ENCODE measurements at regions not wholly inside any gene's neighbourhood (a gene's known extent, or its start where the extent isn't known, plus 50 kb on each side); places are given as distances from the start of the nearest gene placed in this dataset.
"Not testable (repeated sequence)": the region's sequence is repeated elsewhere in the genome, so short reads cannot be mapped to it uniquely, and the experiment has no call there.

DNA sequence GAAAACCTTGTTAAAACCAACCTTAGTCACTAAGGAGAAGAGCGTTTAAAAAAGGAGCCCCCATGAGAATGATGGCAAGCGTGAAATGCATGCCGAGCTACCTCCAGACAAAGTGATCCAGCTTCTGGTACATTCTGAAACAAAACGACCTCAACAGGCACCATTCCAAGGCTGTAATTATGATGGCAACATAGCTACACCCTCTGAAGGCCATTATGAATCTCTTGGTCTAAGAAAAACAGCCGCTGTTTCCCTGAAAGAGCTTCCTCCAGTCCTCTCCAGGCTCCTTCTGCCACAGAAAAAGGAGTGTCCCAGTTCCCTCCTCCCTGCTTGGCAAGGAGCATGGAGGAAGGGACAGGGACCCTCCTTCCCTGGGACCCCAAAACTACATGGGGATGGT, 50.0 kb upstream of the ABLIM1 start:
- no peak for DNase-seq

DNA sequence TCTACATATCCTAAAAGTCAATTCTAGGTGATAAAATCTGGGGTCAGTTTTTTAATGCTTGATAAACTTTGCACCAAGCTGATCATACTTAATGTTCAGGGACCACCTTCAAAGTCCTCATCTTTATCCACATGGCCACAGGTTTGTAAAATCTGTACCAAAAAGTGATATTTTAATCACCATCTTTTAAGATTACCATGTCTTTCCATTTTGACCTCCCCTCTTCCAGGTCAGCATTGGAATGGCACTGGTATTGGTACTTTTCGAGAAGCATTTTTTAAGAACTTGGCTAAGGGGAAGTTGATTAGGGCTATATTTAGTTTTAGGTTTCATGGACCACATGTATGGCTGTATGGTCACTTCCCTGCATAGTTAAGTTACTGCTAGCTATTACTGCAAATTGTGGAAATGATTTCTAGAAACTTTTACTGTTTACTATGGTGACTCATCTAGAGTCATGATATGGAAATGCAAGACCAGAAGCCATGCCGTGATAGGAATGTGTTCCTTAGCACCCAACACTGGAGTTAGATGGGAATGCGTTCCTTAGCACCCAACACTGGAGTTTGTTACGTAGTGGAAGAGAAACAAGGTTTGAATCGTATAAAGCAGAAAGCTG, 50.8 kb upstream of the ABLIM1 start:
- peak; percentile 31 to 63 for DNase-seq

DNA sequence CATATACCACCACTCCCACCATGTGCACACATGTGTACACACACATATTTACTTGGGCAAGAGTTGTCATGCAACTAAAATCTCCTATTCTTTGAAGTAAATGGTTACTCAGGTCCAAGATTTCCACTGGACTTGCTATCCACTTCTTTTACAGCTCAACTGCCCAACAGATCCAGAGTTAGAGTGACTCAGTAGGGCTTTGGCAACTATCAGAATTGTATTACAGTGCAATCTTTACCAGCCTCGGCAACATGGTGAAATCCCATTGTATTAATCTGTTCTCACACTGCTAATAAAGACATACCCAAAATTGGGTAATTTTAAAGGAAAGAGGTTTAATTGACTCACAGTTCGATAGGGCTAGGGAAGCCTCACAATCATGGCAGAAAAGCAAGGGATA, 51.9 kb upstream of the ABLIM1 start:
- no peak for DNase-seq

DNA sequence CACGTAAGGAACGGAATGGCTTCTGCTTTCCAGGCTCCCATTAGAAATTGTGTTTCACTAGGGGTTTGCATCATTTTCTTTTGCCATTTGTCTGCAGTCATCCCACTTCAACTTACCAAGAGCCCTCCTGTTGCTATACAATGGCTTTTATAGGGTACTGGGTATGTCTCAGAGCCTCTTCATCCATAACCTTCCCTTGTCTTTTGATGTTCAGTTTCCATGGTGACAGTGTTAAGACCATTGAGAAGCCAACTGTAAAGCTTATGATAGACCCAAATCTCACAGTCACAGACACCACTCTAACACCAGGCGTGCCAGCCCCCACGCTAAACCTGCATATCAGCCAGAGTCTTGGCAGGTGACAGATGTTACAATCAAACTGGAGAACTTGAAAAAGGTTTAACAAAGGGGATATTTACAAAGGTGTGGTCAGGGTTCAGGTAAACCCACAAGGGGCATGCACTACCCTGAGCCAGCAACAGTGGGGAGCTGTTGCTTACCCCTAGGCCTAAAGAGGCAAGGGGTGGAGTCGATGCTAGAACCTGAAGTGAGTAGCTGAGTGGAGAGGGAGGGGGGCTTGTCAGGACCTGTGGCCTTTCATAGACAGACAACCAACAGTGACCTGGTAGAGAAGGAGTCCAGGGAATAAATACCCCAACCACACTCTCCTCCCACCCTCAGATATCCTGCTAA, 53.2 kb upstream of the ABLIM1 start:
- no peak for DNase-seq

DNA sequence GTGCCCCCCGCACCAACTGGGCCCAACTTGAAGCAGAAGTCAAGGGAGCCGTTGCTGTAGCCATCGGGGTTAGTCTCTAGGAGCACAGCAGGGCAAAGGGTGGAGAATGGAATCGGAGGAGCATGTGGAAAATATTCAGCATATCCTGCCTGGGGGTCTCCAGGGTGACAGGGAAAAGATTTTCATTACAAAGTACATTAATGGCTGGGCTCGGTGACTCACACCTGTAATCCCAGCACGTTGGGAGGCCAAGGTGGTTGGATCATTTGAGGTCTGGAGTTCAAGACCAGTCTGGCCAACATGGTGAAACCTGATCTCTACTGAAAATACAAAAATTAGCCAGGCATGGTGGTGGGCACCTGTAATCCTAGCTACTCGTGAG, 53.8 kb upstream of the ABLIM1 start:
- no peak for DNase-seq

DNA sequence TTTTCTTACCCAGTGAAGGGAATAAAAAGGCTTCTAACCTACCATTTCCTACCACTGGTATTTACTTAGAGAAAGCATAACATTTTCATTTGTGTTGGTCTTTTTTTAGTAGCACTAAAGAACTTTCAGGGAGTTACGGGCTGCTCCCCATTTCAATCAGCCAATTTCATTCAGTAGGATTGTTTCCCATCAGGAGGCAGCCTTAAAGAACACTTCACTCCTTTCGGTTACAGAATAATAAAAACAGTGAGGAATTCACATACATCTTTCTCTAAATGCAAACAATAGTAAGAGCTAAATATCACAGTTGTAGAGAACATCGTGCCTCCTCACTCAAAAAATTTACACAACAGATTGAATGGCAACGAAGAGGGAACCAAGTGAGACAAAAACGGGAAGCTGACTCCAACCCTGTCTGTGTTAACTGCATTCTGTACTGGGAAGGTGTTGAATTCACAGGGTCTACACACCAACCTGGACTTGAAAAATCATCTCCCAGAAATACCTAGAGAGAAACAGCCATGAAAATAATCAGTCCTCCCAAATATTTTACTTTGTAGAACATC, 55.5 kb upstream of the ABLIM1 start:
- DNase-seq, result no peak

DNA sequence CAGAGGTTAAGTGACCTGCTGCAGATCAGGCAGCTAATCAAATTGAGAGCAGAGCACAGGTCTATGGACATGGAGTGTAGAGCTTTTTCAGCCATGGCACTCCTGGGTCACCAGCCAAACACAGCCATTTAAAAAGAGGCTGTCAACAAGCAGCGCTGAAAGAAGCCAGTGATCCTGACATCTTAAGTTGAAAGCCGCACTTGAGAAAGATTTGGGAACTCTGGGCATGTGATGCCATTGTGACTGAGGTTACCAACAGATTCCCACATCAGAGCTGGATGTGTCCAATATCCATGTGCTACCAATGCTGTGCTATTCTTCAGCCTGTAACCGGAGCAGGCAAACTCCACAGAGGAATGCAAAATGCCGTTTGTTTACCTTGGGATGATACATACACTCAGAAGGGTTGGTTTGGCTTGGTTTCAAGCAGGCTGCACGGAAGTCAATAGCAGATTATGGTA, 56.2 kb upstream of the ABLIM1 start:
- DNase-seq, result no peak

DNA sequence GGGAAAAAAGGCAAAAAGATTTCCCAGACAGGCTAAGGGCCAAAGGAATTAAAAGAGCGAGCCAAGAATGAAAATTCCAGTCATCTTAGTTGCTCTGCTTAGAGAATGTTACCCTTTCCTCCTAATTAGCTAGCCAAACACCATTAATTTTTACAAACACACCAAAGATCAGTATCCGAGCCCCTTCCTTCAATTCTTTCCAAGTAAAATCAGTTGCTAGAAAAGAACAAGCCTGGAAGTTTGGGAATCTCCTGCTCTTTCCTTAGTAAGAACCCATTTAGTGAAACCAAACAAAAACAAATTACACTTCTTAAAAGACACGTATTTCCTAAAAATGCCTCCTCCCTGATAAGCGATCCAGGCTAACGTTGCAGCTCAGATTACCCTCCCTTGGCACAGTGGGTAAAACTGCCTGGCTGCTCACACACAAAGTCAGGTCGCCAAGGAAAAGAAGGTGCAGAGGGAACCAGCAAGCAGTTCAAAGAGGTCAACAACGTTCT, 57.1 kb upstream of the ABLIM1 start:
- DNase-seq, result no peak

DNA sequence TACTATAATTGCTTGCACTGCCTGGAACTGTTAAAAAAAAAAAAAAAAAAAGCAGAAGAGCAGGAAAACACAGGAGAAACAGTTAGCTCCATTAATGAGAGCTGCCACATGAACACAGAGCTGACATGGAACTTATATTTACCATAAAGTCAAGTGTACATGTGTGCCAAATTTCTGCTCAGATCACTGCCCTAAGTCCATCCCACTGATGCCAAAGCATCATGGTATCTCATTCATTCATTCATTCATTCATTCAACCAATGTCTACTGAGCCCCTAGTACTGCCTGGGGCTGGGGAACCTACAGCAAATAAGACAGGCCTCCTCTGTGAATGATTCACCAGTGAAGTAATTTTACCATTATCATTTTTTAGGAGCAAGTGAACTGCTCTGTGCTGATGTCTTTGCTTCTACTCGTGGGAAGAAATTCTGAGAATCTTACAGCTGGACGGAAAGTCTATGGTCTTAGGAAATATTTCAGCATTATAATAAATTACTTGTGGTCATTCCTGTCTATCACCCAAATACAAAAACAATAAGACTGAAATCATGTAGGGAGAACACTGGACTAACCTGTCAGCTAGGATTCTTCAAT, 58.8 kb upstream of the ABLIM1 start:
- DNase-seq, result no peak

DNA sequence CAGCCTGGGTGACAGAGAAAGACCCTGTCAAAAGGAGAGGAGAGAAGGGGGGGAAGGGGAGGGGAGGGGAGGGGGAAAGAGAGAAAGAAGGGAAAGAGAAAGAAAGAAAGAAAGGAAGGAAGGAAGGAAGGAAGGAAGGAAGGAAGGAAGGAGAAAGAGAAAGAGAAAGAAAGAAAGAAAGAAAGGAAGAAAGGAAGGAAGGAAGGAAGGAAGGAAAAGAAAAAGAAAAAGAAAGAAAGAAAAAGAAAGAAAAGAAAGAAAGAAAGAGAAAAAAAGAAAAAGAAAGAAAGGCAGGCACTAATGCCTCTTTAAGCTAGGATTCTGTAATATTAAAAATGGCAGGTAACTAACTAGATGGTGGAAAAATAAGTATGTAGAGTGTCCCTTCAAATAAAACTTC, 59.8 kb upstream of the ABLIM1 start:
- DNase-seq, result not testable (repeated sequence)

DNA sequence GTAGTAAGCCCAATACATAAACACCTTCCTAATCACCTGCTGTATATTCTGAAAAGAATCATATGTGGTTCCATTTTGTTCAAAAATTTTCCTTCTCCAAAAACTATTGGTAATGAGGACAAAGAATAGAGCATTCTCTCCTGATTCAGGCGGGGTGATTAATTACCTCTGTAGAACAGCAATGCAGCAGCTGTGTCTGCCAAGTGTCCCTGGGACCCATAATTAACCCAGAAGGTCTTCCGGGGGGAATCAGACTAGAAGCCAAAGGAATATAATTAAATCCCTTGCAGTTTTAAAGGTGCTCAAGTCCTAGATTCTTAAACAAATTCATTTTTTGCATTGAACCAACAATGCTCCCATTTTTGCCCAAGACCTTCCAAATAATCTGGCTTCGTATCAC, 60.3 kb upstream of the ABLIM1 start:
- no peak for DNase-seq

DNA sequence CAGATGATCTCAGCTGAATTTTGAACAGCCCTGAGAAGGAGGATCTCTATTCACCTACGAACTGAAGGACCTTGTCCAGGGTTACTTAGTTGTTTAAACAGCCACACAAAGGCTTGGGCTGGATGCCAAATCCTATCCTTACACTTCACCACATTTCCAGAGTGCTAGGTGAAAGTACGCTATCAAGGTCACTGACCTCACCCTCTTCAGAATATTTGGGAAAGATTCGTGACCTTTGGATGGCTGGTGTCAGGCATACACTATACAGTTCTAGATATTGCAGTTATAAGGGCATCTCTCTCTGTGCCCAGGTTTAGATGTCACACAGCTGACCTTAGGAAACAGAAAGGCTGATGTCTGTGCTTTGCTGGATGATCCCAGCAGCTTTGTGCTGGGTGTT, 61.2 kb upstream of the ABLIM1 start:
- no peak for DNase-seq

DNA sequence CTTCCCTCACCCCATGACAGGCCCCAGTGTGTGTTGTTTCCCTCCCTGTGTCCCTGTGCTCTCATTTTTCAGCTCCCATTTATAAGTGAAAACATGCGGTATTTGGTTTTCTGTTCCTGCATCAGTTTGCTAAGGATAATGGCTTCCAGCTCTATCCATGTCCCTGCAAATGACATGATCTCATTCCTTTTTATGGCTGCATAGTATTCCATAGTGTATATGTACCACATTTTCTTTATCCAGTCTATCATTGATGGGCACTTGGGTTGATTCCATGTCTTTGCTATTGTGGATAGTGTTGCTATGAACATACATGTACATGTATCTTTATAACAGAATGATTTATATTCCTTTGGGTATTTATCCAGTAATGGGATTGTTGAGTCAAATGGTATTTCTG, 61.9 kb upstream of the ABLIM1 start:
- DNase-seq, result not testable (repeated sequence)

DNA sequence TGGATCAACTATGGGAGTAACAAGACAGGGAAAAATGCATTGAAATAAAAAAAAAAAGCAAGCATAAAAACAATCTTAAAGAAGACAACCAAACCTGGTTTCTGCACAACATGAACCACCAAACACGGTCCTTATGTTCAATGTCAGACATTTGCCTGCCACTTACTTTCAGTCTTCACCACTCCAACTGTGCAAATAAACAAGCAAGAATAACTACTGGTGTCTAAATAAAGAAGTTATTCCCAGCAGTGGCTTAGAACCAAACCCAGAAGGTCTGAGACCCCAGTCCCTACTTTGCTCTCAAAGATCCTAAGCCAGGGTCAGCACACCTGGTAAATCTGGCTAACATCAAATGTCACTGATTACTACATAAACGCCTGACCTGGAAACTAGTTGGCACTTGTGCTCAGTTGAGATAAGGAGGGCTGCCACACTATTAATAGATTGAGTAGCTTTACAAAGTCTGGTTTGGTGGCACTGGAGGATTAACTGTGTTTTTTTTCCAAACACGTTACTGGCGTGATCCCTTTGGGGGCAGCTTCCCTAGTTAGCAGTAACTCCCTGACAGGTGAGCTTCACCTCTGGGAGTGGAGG, 62.7 kb upstream of the ABLIM1 start:
- no peak for DNase-seq

DNA sequence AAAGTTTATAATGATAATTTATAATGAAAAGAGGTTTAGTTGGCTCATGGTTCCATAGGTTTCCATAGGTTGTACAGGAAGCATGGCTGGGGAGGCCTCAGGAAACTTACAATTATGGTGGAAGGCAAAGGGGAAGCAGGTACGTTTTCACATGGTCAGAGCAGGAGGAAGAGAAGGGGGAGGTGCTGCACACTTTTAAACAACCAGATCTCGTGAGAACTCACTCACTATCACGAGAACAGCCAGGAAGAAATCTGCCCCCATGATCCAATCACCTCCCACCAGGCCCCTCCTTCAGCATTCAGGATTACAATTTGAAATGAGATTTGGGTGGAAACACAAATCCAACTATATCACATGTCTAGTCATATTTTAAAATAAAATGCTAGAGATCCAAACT, 64.1 kb upstream of the ABLIM1 start:
- DNase-seq, result not testable (repeated sequence)

DNA sequence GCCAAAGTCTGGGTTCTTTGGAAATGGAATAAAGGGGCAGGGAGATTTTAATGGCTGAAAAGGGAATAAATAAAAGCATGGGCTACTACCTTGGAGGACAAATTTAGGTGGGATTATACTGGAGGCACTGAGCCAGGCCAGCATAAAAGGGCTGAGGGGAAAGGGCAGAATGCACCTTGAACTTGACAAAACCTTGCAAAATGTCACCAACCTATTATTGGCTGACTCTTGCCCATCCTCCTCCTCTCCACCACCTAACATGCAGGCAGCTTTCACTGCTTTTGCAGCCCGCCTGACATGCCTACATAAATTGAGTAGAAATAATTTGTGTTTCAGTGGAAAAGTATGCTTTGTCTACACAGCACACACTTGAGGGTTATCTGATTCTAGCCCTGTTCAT, 65.3 kb upstream of the ABLIM1 start:
- DNase-seq, result no peak

DNA sequence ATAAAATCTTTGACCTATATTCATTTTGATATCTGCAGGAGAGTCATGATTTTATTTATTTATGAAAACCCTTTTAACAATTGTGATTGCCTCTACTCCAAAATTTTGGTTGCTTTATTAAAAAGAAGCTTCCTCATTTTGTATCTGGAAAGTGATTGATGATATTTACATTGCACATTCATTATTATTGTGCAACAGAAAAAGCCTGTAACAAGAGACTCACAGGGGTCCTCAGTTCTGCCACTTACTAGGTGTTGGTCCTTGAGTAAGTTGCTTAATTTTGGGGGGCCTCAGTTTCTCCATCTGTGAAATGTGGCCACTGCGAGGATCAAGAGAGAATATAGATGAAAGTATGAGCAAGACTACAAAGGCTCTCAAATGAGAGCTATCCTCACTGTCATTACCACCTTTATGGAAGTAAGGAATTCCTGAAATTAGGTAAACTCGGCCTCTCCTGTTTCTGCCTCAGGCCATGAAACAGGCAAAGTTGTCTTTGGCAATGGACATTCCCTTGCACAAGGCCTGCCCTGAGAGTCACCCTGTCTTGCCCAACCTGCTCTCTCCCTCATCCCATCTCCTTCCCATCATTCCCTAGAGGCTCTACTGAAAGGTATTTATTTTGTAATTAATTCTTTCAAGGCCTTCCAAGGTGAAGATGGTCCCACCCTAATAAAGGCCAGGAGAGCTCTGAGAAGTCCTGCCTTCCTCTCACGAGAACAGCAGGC, 66.1 kb upstream of the ABLIM1 start:
- DNase-seq, result no peak

DNA sequence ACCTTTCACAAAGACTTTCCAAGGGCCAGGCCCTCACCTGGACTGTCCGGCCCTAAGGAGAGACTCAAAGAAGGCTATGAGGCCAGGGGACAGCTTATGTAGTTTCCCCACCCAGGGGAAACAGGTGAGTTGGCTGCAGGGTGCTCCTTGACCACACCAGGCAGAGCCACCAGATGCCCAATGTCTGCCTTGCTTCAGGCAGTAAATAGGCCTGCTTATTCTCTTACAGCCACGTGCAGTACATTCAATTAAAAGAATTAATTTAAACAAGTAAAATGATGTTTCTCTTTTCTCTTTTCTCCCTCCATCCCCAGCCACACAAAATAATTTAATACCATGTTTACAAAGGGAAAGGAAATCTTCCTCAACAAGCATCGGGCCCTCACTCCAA, 66.6 kb upstream of the ABLIM1 start:
- no peak for DNase-seq

DNA sequence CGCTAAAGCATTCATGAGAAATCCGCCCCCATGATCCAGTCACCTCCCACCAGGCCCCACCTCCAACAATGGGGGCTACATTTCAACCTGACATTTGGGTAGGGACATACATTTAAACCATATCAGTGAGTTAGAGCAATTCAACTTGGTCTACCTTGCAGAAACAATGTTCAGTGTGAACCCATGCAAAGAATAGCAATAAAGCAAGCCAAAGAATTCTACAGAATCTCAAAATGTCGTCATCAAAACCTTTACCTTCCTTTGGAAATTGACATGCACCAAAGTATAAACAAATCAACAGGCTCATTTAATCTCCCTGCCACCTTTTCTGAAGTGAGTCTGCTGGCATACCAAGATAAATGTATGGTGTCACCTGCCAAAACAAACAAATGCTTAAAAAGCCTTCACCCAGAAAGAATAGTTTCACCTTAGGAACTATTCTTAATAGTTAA, 68.8 kb upstream of the ABLIM1 start:
- DNase-seq, result no peak

DNA sequence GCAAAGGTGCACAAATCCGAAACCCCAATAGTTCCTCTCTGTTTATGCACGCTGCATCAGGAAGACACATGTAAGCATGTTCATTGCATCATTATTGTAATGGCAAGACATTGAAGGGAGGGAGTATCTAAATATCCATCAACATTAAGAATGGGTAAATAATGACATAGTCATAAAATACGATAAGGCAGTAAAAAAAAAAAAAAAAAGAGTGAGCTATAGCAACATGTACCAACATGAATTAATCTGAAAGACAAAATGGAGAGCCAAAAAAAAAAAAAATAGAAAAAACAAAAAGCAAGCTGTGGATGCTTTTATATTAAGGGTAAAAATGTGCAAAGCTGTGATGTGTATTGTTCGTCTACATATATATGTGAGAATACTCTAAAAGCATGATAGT, 70.2 kb upstream of the ABLIM1 start:
- DNase-seq, result no peak

DNA sequence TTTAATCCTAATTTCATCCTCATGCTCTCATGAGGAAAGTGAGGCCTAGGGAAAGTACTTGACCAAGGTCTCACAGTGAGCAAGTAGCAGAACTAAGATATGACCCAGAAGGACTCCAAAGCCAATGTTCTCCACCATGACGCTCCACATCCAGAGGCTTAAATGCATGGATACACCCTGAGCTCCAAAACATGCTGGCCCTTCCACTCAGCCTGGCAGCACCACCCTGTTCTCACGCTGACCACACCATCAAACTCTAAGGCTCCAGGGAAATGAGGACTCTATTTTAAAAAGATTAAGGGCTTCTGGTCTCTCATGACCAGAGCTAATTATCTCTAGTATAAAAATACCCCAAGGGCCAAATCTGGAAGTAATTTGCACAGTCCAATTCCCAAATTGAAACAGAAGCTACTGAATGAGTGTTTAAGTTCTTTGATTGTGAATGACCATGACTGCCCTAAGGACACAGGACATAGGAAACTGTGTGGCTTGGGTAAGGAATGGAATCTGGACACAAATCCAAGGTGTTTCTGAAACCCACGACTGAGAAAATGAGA, 71.1 kb upstream of the ABLIM1 start:
- DNase-seq, result no peak

DNA sequence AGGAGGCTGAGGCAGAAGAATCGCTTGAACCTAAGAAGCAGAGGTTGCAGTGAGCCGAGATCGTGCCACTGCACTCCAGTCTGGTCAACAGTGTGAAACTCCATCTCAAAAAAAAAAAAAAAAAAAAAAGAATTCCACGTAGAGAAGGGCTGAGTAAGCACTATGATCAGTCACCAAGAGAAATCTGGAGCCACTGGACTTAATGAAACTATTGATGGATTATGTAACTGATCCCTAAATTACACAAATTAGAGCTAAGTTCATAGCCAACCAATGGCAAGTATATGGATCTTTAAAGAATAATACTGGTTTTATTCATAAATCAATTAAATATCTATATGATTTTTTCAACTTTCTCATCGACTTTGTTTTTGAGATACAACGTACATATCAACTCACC, 72.2 kb upstream of the ABLIM1 start:
- no peak for DNase-seq

DNA sequence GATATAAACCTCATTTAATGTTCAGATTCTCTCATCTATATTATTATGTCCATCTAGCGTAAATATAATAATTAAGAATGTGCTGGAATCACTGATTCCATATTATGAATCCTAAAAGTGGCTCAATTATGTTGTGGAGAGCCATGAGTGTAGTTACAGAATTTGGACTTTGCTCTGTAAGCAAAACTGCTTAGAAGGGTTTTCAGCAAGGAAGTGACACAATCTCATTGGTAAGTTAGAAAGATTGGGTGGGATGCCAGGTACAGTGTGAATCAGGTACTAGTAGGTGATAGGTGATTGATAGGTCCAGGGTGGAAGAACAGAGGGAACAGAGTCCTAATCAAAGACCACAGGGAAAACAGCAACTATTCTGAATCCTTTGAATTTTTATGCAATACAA, 74.9 kb upstream of the ABLIM1 start:
- DNase-seq, result no peak
